Stimulated activated CD8-positive, alpha-beta memory T cell treated with anti-CD3 and anti-CD28 coated beads, Interleukin-7, amount 100 ng/mL, for 48 hours (primary cell): ENCODE measurements at regions not wholly inside any gene's neighbourhood (a gene's known extent, or its start where the extent isn't known, plus 50 kb on each side); places are given as distances from the start of the nearest gene placed in this dataset.

Experiments used
- DNase-seq, 2 donors: peaks; one replicate each; pipeline ENCODE4 v3.0.0-alpha.2; 2020; ENCODE audit warnings: low read depth in 1 of 2; ENCODE audit errors: extremely low read depth in 1 of 2

- DNase-seq: no peak
Observed at GRCh38 chr2:6495466-6495865, 370.2 kb downstream of the CMPK2 start.

DNA sequence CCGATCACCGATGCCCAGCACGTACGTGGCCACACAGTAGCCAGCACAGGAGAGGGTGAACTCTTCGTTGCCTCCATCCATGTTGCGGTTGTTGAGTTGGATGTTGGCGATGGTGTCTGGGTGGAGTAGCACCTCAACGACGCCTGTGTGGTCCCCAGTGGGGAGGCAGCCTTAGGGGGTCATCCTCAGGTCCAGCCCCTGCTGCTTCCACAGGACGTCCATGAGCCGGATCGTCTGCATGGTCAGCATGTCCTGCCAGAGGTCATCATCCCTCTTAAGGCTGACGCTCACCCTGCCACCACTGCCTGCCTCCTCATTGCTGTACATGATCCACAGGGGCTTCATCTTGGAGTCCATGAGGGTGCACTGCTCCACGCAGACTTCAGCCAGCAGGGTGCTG lies 369.3 kb downstream of the CMPK2 start:
- no peak for DNase-seq

DNA sequence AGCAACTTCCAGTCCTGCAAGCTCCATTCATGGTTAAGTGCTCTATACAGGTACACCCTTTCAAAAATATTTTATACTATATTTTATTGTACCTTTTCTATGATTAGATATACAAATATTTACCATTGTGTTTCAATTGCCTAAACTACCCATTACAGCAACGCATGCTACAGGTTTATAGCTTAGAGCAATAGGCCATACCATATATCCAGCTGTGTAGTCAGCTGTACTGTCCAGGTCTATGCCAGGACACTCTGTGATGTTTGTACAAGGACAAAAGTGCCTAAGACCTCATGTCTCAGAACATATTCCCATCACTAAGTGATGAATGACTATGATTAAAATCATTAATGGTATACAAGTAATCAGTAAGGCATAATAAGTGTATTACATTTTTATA lies 368.7 kb downstream of the CMPK2 start:
- no peak for DNase-seq

DNA sequence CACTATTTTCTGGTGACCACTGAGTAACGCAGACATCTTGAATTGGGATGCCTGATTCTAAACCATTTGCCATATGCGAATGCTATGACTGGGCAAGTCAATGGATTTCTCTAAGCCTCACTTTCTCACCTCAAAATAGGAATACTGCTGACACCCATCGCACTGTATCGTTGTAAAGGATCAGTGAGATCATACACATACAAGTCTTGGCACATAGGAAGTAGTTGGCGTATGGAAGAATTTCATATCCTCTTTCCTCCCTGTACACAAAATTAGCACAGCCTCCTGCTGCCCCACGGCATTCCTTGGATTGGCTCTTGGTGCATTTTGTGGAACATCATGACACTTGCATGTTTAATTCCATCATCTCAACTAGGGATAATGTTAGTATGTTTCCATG lies 366.9 kb downstream of the CMPK2 start:
- DNase-seq: no peak

DNA sequence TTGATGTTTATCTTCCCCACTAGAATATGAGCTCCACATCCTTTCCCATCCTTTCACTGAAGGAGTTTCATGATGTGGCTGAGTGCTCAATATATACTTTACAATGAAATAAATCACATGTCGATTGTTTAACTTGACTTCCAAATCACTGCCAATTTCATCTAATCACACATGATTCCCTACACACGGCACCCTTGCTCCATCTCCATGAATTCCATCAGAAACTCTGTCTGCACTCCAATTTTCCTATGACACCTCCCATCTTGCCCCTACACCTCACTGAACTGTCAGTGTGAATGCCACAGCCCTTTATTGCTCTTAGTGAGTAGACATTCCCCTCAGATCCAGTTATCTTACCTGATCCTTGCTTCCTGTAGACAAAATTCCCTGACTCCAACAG lies 366.0 kb downstream of the CMPK2 start:
- no peak for DNase-seq

DNA sequence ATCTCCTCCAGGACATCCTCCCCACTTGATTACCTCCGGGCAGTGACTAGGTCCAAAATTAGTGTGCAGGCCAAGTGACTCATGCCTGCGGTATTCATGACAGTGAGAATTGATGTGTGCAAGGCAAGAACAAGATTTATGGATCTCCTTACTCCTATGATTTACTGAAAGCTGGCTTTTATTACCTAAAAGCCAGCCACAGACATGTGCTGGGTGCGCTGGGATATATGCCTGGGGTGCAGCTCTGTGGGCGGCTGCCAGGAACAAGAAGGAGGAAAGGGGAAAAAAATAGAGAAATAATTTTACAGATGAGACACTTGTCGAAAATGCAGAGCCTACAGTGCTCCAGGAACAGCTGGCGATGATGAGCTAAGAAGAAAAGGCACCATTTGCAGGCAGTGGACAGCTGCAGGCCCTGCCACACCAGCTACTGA lies 359.3 kb downstream of the CMPK2 start:
- DNase-seq: no peak

- DNase-seq: no peak
Observed at GRCh38 chr2:6506859-6507258, 358.8 kb downstream of the CMPK2 start.

GRCh38 chr2:6510532-6510931 lies 355.2 kb downstream of the CMPK2 start:
- no peak for DNase-seq

GRCh38 chr2:6512589-6512988 lies 353.1 kb downstream of the CMPK2 start:
- no peak for DNase-seq

- DNase-seq: no peak
Observed at GRCh38 chr2:6516674-6517073, 349.0 kb downstream of the CMPK2 start.

GRCh38 chr2:6518361-6518760 lies 347.3 kb downstream of the CMPK2 start:
- DNase-seq: no peak

DNA sequence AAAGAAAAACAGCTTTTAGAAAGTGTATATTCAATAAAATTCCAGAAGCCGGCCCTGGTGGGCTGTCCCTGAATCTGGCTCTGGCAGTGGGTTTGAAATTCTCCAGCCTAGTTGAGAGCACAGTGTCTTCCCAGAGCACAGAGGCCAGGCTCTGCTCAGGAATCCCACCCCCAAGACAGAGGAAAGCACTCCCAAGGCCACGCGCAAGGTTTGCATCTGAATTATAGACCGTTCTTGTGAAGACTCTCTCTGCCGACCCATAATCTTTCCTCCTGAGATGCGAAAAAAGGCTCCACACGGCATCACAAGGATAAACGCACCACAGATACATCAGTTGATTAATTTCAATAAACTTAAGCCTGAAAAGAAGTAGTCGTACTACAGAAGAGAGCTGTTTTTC lies 342.2 kb downstream of the CMPK2 start:
- DNase-seq: no peak

- DNase-seq: no peak
Observed at GRCh38 chr2:6524691-6525474, 340.8 kb downstream of the CMPK2 start.

DNA sequence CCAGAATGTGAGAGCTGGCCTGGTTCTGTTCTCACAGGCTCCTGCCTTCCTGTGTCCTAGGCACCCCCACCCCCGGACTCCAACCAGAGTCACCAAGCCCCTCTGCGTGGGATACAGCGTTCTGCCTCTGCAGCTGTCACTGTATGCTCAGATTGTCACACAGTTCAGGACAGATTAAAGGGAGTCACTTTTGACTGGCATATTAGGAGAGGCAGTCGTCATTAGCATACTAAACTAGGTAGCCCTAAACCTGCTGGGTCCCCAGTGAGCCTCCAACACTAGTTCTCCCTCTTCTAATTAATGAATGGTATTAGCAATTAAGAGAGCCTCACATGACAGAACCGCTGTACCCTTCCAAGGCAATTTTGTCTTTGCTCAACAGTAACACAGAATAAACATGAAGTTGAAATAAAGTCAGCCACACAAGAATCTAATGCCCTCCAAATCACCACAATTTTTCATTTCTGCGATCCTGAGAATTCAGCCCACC lies 340.2 kb downstream of the CMPK2 start:
- no peak for DNase-seq

DNA sequence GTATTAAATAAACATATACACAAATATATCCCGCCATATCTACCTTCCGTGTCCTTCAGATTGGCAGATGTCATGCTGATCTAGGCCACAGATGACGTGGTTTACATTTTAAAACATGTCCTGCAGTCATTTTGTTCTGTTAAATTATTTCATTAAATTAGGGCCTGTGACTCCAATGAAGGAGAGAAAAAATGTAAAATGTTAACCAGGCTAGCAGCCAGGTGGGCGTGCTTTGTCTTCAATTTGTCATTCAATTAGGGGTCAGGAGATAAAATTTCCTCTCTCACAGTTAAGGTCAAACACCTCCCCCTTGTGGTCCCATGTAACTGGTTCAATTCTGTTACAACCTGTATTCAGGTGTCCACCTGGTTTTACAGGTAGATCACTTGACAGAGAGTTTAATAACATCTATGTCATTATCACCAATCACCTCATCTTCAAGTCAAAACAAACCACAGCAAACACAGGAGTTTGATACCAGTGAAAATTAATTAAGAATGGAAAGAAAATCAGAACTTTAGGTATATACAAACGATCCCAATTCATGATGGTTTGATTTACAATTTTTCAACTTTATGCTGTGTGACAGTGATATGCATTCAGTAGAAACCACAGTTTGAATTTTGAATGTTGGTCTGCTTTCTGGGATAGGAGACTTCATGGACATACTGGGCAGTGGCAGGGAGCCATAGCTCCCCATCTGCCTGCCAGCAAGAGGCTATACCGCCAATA lies 339.4 kb downstream of the CMPK2 start:
- DNase-seq: no peak

GRCh38 chr2:6531304-6531703 lies 334.4 kb downstream of the CMPK2 start:
- DNase-seq: no peak

- no peak for DNase-seq
Observed at GRCh38 chr2:6535572-6535971, 330.1 kb downstream of the CMPK2 start.

DNA sequence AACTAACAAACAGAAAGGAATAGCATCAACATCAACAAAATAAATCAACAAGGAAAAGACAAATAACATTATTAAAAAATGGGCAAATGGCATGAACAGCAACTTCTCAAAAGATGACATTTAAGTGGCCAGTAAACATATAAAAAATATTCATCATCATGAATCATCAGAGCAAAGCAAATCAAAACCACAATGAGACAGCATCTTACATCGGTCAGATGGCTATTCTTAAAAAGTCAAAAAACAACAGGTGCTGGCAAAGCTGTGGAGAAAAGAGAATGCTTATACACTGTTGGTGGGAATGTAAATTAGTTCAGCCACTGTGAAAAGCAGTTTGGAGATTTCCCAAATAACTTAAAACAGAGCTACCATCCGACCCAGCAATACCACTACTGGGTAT lies 327.1 kb downstream of the CMPK2 start:
- no peak for DNase-seq

DNA sequence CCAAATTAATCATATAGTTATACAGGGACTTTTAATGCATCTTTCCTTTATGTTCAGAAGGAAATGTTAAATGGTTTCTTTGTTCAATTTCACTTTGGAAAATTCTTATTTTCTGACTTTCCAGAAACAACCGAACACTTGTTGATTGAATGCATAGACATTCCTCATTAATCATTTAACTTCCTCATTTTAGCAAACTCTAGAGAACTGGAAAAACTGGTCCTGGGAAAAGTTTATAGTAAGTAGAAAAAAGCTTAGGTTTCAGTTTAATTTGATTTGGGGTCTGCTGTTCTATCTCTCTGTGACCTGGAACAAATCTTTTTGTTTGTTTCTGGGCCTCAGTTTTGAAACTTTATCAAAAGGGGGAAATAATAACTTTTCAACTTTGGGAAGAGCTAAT lies 320.4 kb downstream of the CMPK2 start:
- DNase-seq: no peak

- DNase-seq: no peak
Observed at GRCh38 chr2:6545795-6546194, 319.9 kb downstream of the CMPK2 start.

GRCh38 chr2:6554466-6554865 lies 311.2 kb downstream of the CMPK2 start:
- no peak for DNase-seq

GRCh38 chr2:6556755-6557154 lies 309.0 kb downstream of the CMPK2 start:
- no peak for DNase-seq
